Type B pancreatic cell (in vitro differentiated cells): ENCODE measurements at regions not wholly inside any gene's neighbourhood (a gene's known extent, or its start where the extent isn't known, plus 50 kb on each side); places are given as distances from the start of the nearest gene placed in this dataset.

ENCODE experiments used
- DNase-seq: peaks from one replicate; pipeline ENCODE4 v3.0.0; 2021; ENCODE audit warnings: mixed read lengths; ENCODE audit not compliant: unreplicated experiment; ENCODE audit errors: extremely low spot score
- H3K27ac Mint-ChIP-seq: 2 replicates; pipeline ENCODE4 v1.8.0; 2021; ENCODE audit warnings: mild to moderate bottlenecking, mixed read lengths
- H3K27me3 Mint-ChIP-seq: 2 replicates; pipeline ENCODE4 v1.8.0; 2021; ENCODE audit warnings: mixed read lengths
- H3K36me3 Mint-ChIP-seq: 2 replicates; pipeline ENCODE4 v1.8.0; 2021; ENCODE audit warnings: mixed read lengths
- H3K4me1 Mint-ChIP-seq: one replicate; pipeline ENCODE4 v1.8.0; 2021; ENCODE audit warnings: mixed read lengths; ENCODE audit not compliant: unreplicated experiment
- H3K4me3 Mint-ChIP-seq: 2 replicates; pipeline ENCODE4 v1.8.0; 2021; ENCODE audit warnings: mild to moderate bottlenecking, mixed read lengths
- H3K9me3 Mint-ChIP-seq: 2 replicates; pipeline ENCODE4 v1.8.0; 2021; ENCODE audit warnings: mixed read lengths
- CTCF ChIP-seq: fragments of 200-600 bp; sonication (generic); conservative IDR thresholded peaks from 2 replicates; pipeline ENCODE4 v1.5.0; 2021; ENCODE audit warnings: antibody characterized with exemption, mild to moderate bottlenecking

GRCh38 chr21:28768753-28769152 is 223.9 kb downstream of the LTN1 start:
- TF ChIP-seq CTCF: no peak
- Mint-ChIP-seq H3K4me3 (no peak overlapping the region), H3K9me3 (no peaks in the 10 kb centered on the region), H3K27ac (no peak overlapping the region), H3K36me3 (no peaks in the 10 kb centered on the region), H3K27me3 (peaks cover 6% of the 10 kb centered on the region), H3K4me1 (peaks cover 7% of the 10 kb centered on the region)
- no peak for DNase-seq

- Mint-ChIP-seq H3K4me1 (peaks cover 7% of the 10 kb centered on the region), H3K27ac (no peak overlapping the region), H3K36me3 (no peaks in the 10 kb centered on the region), H3K4me3 (no peak overlapping the region), H3K27me3 (peaks cover 6% of the 10 kb centered on the region), H3K9me3 (no peaks in the 10 kb centered on the region)
- TF ChIP-seq CTCF: no peak
- DNase-seq: no peak
Measured at GRCh38 chr21:28767523-28767922, 225.2 kb downstream of the LTN1 start.

GRCh38 chr21:28763809-28764418 is 228.8 kb downstream of the LTN1 start:
- no peaks in the 10 kb centered on the region for H3K4me1 Mint-ChIP-seq
- H3K27ac Mint-ChIP-seq: no peak overlapping the region
- no peaks in the 10 kb centered on the region for H3K27me3 Mint-ChIP-seq
- H3K9me3 Mint-ChIP-seq: no peaks in the 10 kb centered on the region
- no peak for DNase-seq
- no peaks in the 10 kb centered on the region for H3K36me3 Mint-ChIP-seq
- TF ChIP-seq CTCF: no peak
- no peak overlapping the region for H3K4me3 Mint-ChIP-seq

GRCh38 chr21:28762357-28762735 is 230.3 kb downstream of the LTN1 start:
- Mint-ChIP-seq H3K9me3 (no peaks in the 10 kb centered on the region), H3K27me3 (no peaks in the 10 kb centered on the region), H3K4me3 (no peak overlapping the region), H3K27ac (no peak overlapping the region), H3K4me1 (no peaks in the 10 kb centered on the region), H3K36me3 (no peaks in the 10 kb centered on the region)
- TF ChIP-seq CTCF: no peak
- no peak for DNase-seq

GRCh38 chr21:28761674-28762356 is 230.9 kb downstream of the LTN1 start:
- Mint-ChIP-seq H3K9me3 (no peaks in the 10 kb centered on the region), H3K36me3 (no peaks in the 10 kb centered on the region), H3K27ac (no peak overlapping the region), H3K4me3 (no peak overlapping the region), H3K4me1 (no peaks in the 10 kb centered on the region), H3K27me3 (no peaks in the 10 kb centered on the region)
- no peak for TF ChIP-seq CTCF
- no peak for DNase-seq
